Transverse colon (tissue), 3 donors: ENCODE measurements at regions not wholly inside any gene's neighbourhood (a gene's known extent, or its start where the extent isn't known, plus 50 kb on each side); places are given as distances from the start of the nearest gene placed in this dataset.

Source experiments
- EP300 ChIP-seq: sonication (generic); formaldehyde crosslinking; IDR thresholded peaks from one replicate; pipeline ENCODE4 v1.6.1; 2017; ENCODE audit warnings: antibody characterized with exemption, low read depth
- TF ChIP-seq, protein P1 (sequence below), 5 experiments: fragments of 200-600 bp in 3 of 5; fragments of 450-650 bp in 2 of 5; sonication (generic) in 3 of 5; IDR thresholded peaks; 1 replicate in 2 of 5; 2 replicates in 3 of 5; pipeline ENCODE4 v1.5.1; 2016 to 2017; ENCODE audit warnings: antibody characterized with exemption in 5 of 5, inconsistent platforms in 3 of 5, mild to moderate bottlenecking in 2 of 5, moderate library complexity in 1 of 5

DNA sequence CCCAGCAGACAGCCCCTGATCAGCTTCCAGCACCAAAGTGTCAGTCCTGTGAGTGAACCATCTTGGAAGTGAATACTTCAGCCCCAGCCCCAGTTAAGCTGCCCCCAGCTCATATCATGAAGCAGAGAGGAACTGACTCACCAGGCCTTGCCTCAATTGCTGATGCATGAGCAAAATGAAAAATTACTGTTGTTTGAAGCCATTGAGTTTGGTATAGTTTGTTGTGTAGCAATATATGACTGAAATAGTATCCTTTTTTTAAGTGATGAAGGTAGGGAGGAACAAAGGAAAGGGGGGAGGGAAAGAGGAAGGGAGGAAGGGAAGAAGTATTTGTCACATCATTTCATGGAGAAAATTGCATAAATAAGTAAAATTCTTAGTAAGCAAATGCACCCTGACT is 266.4 kb downstream of the MAFB start:
- TF ChIP-seq, protein P1, sequence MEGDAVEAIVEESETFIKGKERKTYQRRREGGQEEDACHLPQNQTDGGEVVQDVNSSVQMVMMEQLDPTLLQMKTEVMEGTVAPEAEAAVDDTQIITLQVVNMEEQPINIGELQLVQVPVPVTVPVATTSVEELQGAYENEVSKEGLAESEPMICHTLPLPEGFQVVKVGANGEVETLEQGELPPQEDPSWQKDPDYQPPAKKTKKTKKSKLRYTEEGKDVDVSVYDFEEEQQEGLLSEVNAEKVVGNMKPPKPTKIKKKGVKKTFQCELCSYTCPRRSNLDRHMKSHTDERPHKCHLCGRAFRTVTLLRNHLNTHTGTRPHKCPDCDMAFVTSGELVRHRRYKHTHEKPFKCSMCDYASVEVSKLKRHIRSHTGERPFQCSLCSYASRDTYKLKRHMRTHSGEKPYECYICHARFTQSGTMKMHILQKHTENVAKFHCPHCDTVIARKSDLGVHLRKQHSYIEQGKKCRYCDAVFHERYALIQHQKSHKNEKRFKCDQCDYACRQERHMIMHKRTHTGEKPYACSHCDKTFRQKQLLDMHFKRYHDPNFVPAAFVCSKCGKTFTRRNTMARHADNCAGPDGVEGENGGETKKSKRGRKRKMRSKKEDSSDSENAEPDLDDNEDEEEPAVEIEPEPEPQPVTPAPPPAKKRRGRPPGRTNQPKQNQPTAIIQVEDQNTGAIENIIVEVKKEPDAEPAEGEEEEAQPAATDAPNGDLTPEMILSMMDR (IDR thresholded peaks at IDR 0.05) = no peak
- no peak for TF ChIP-seq EP300
